HG03095 (cell line): ENCODE measurements at regions not wholly inside any gene's neighbourhood (a gene's known extent, or its start where the extent isn't known, plus 50 kb on each side); places are given as distances from the start of the nearest gene placed in this dataset.

Experiments
- ATAC-seq: cut with Tn5 transposase; IDR thresholded peaks from one replicate; pipeline ENCODE4 v1.9.1; 2021; ENCODE audit warnings: moderate library complexity; ENCODE audit not compliant: unreplicated experiment

GRCh38 chr3:5523125-5523524 is 335.6 kb downstream of the EDEM1 start:
- no peak for ATAC-seq

GRCh38 chr3:5531039-5531438 is 343.5 kb downstream of the EDEM1 start:
- no peak for ATAC-seq

- no peak for ATAC-seq
These were observed 344.3 kb downstream of the EDEM1 start for GRCh38 chr3:5531741-5532290.

- no peak for ATAC-seq
These were observed 353.0 kb downstream of the EDEM1 start for GRCh38 chr3:5540532-5540931.

GRCh38 chr3:5542472-5542871 is 355.0 kb downstream of the EDEM1 start:
- ATAC-seq = no peak

GRCh38 chr3:5543047-5543446 is 355.5 kb downstream of the EDEM1 start:
- no peak for ATAC-seq

- no peak for ATAC-seq
These were observed 358.2 kb downstream of the EDEM1 start for GRCh38 chr3:5545719-5546118.

GRCh38 chr3:5553203-5553602 is 365.7 kb downstream of the EDEM1 start:
- no peak for ATAC-seq

- ATAC-seq = no peak
These were observed 366.8 kb downstream of the EDEM1 start for GRCh38 chr3:5554245-5554747.

- no peak for ATAC-seq
These were observed 372.7 kb downstream of the EDEM1 start for GRCh38 chr3:5560199-5560598.

GRCh38 chr3:5563537-5564277 is 376.2 kb downstream of the EDEM1 start:
- ATAC-seq = no peak

GRCh38 chr3:5564278-5564666 is 376.8 kb downstream of the EDEM1 start:
- no peak for ATAC-seq

- ATAC-seq = no peak
These were observed 377.5 kb downstream of the EDEM1 start for GRCh38 chr3:5565026-5565425.

GRCh38 chr3:5567113-5567512 is 379.6 kb downstream of the EDEM1 start:
- no peak for ATAC-seq

- no peak for ATAC-seq
These were observed 380.9 kb downstream of the EDEM1 start for GRCh38 chr3:5568451-5568850.

GRCh38 chr3:5569152-5569551 is 381.6 kb downstream of the EDEM1 start:
- ATAC-seq = no peak

- ATAC-seq = no peak
These were observed 384.7 kb downstream of the EDEM1 start for GRCh38 chr3:5572168-5572567.

GRCh38 chr3:5576277-5577011 is 388.9 kb downstream of the EDEM1 start:
- no peak for ATAC-seq

GRCh38 chr3:5579139-5579602 is 391.7 kb downstream of the EDEM1 start:
- ATAC-seq = no peak

GRCh38 chr3:5579946-5580345 is 392.4 kb downstream of the EDEM1 start:
- no peak for ATAC-seq

- no peak for ATAC-seq
These were observed 393.3 kb downstream of the EDEM1 start for GRCh38 chr3:5580826-5581225.

GRCh38 chr3:5581743-5582142 is 394.2 kb downstream of the EDEM1 start:
- ATAC-seq = no peak
